HepG2 (cell line): ENCODE measurements at regions not wholly inside any gene's neighbourhood (a gene's known extent, or its start where the extent isn't known, plus 50 kb on each side); places are given as distances from the start of the nearest gene placed in this dataset.

Experiments used
- ATAC-seq: fragments of 200-7000 bp; cut with Tn5 transposase; 3 replicates; pipeline ENCODE4 v1.9.1; 2020; ENCODE audit warnings: mild to moderate bottlenecking, moderate library complexity
- BruUV-seq: library from RNA; stranded (reverse); fragments of 400-500 nt; replicated peaks from 2 replicates; lab custom pipeline; 2021; lab: Mats Ljungman, UMichigan
- CTCF ChIA-PET: fragments of 300-600 bp; formaldehyde crosslinking; extraction: SDS; loops from one replicate; lab custom pipeline; 2021; ENCODE audit warnings: low total read pairs, inconsistent platforms, low intra/inter-chr PET ratio; lab: Yijun Ruan, JAX
- POLR2A ChIA-PET: fragments of 350-600 bp; sonication (Branson Sonifier 250); formaldehyde crosslinking; loops from one replicate; lab custom pipeline; 2020; ENCODE audit warnings: antibody characterized with exemption, inconsistent platforms; lab: Yijun Ruan, JAX
- DNase-seq: peaks from one replicate; pipeline ENCODE4 v3.0.0-alpha.2; 2015; ENCODE audit warnings: low spot score
- FAIRE-seq: peaks from 3 replicates; lab custom pipeline; 2011; peaks lifted over from hg19 to GRCh38; lab: Jason Lieb, UNC
- H2AFZ ChIP-seq: one replicate; pipeline ENCODE4 v1.6.1; 2011; ENCODE audit warnings: low read length, inconsistent platforms
- H3K27ac ChIP-seq: fragments of 300-600 bp; 3 replicates; pipeline ENCODE4 v1.8.0; 2011; ENCODE audit warnings: mixed run types, mild to moderate bottlenecking, mixed read lengths, low read length, inconsistent platforms; ENCODE audit not compliant: insufficient read depth; ENCODE audit errors: extremely low read length
- H3K27me3 ChIP-seq, 2 experiments: fragments of 200-600 bp in 1 of 2; 2 replicates in 1 of 2; 3 replicates in 1 of 2; pipeline versions ENCODE4 v1.6.0 to v1.8.0; 2011; ENCODE audit warnings: low read length in 2 of 2, mild to moderate bottlenecking in 2 of 2, moderate library complexity in 2 of 2, inconsistent platforms in 1 of 2; ENCODE audit not compliant: insufficient read depth in 2 of 2, control insufficient read depth in 1 of 2
- H3K36me3 ChIP-seq, 2 experiments: fragments of 200-600 bp in 1 of 2; replicated peaks in 1 of 2; 2 replicates in 1 of 2; 3 replicates in 1 of 2; pipeline versions ENCODE4 v1.5.1 to v1.8.0; 2011; ENCODE audit warnings: low read length in 2 of 2, inconsistent platforms in 1 of 2; ENCODE audit not compliant: insufficient read depth in 2 of 2, control insufficient read depth in 1 of 2
- H3K4me1 ChIP-seq: 2 replicates; pipeline ENCODE4 v1.5.1; 2012; ENCODE audit warnings: low read length, inconsistent platforms; ENCODE audit not compliant: insufficient read depth
- H3K4me2 ChIP-seq: 2 replicates; pipeline ENCODE4 v1.6.0; 2011; ENCODE audit warnings: low read depth, low read length, inconsistent platforms
- H3K4me3 ChIP-seq, 3 experiments: fragments of 200-600 bp in 1 of 3; sonication (generic), shearing (Covaris generic) in 1 of 3; replicated peaks in 1 of 3; 2 replicates each; pipeline ENCODE4 v1.5.1; 2011 to 2016; ENCODE audit warnings: low read length in 3 of 3, inconsistent platforms in 2 of 3, low read depth in 2 of 3, mild to moderate bottlenecking in 2 of 3, control low read depth in 1 of 3, mixed read lengths in 1 of 3; ENCODE audit not compliant: insufficient read depth in 1 of 3
- H3K79me2 ChIP-seq: one replicate; pipeline ENCODE4 v1.6.1; 2011; ENCODE audit warnings: low read length, inconsistent platforms; ENCODE audit not compliant: insufficient read depth
- H3K9ac ChIP-seq: 2 replicates; pipeline ENCODE4 v1.6.0; 2011; ENCODE audit warnings: mild to moderate bottlenecking, low read depth, low read length, inconsistent platforms; ENCODE audit not compliant: insufficient read depth
- H3K9me3 ChIP-seq: 2 replicates; pipeline ENCODE4 v1.5.1; 2012; ENCODE audit warnings: mild to moderate bottlenecking, low read length
- H4K20me1 ChIP-seq: 2 replicates; pipeline ENCODE4 v1.6.0; 2011; ENCODE audit warnings: inconsistent platforms, mild to moderate bottlenecking, low read length, moderate library complexity; ENCODE audit not compliant: insufficient read depth
- ATF1 ChIP-seq: IDR thresholded peaks from 2 replicates; pipeline ENCODE4 v1.6.1; 2016; ENCODE audit warnings: mild to moderate bottlenecking, control low read depth
- CBX5 ChIP-seq: sonication (generic); formaldehyde crosslinking; IDR thresholded peaks from 2 replicates; pipeline ENCODE4 v1.4.0; 2020; ENCODE audit warnings: missing genetic modification reagents, borderline replicate concordance
- CEBPB ChIP-seq: IDR thresholded peaks from 2 replicates; pipeline ENCODE4 v1.6.1; 2011; ENCODE audit warnings: low read depth, low read length, improper control_type of control experiment, borderline replicate concordance
- CHD4 ChIP-seq: fragments of 200-600 bp; sonication (generic); IDR thresholded peaks from 2 replicates; pipeline ENCODE4 v1.7.0; 2017; ENCODE audit warnings: mild to moderate bottlenecking, low read length, borderline replicate concordance
- NBN ChIP-seq: fragments of 450-650 bp; conservative IDR thresholded peaks from 2 replicates; pipeline ENCODE4 v1.6.1; 2017
- NONO ChIP-seq, 2 experiments: fragments of 450-650 bp in 1 of 2; sonication (generic) in 1 of 2; formaldehyde crosslinking in 1 of 2; IDR thresholded peaks in 1 of 2; conservative IDR thresholded peaks in 1 of 2; 2 replicates each; pipeline versions ENCODE4 v1.6.1 to v1.8.0; 2017 to 2022; ENCODE audit warnings: mild to moderate bottlenecking in 1 of 2, missing genetic modification reagents in 1 of 2, moderate library complexity in 1 of 2
- RFX3 ChIP-seq: IDR thresholded peaks from 2 replicates; pipeline ENCODE4 v1.6.1; 2016; ENCODE audit warnings: missing biosample characterization, missing genetic modification reagents
- ZNF234 ChIP-seq: sonication (generic); formaldehyde crosslinking; conservative IDR thresholded peaks from 2 replicates; pipeline ENCODE4 v1.5.1; 2020; ENCODE audit warnings: mild to moderate bottlenecking, missing genetic modification reagents
- ZNF256 ChIP-seq: sonication (generic); formaldehyde crosslinking; conservative IDR thresholded peaks from 2 replicates; pipeline ENCODE4 v1.4.0; 2020; ENCODE audit warnings: missing genetic modification reagents
- ZNF563 ChIP-seq: sonication (generic); formaldehyde crosslinking; IDR thresholded peaks from 2 replicates; pipeline ENCODE4 v1.8.0; 2022; ENCODE audit warnings: mild to moderate bottlenecking, moderate library complexity, missing genetic modification reagents
- WGBS: methylation state at CpG from one replicate; pipeline ENCODE4 v1.1.6; 2017; ENCODE audit warnings: low lambda C conversion rate; 5-methylcytosine and 5-hydroxymethylcytosine counted together
- in situ Hi-C: cut with HindIII; loops from 2 replicates; pipeline ENCODE4 v1.10.0; 2017; ENCODE audit warnings: low pct_unique_long_range_greater_than_20kb; ENCODE audit not compliant: extremely low pct_ligation_motif_present
- intact Hi-C: fragments of 100-400 bp; cut with micrococcal nuclease; formaldehyde crosslinking; loops from one replicate; pipeline ENCODE4 v1.10.0; 2022; ENCODE audit not compliant: unreplicated experiment

DNA sequence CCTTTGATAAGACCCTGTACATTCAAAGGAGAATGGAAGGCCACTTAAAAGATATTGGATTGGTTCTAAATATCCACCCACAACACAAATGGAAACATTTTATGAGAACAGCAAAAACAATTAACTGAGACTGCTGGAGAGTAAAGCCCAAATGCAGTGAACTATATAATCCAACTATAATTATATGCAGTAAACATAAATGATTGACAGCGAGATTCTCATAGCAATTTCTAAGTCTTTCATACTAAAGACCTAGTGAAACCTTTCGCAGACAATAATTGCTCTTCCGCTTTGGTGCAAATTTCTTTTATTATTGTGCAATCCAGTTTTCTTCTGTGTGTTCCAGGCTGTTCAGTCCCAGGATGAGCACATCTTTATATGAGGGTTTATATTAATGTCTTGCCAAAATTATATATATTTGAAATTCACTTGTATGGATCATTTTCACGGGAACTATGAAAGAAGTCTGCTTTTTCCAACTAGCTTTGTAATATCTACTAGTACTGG is 190.9 kb downstream of the ST6GAL2 start:
- FAIRE-seq (no peak), ATAC-seq (no peak), DNase-seq (no peak)
- 39% methylated on average over 4 of the region's 4 CpGs for WGBS
- intact Hi-C loops = no loop called here
- Histone ChIP-seq H3K4me2 (no peak overlapping the region), H3K27ac (no peak overlapping the region), H3K27me3 (no peaks in the 10 kb centered on the region), H3K4me3 (no peak overlapping the region), H3K4me1 (no peaks in the 10 kb centered on the region), H3K36me3 (no peaks in the 10 kb centered on the region), H4K20me1 (no peaks in the 10 kb centered on the region), H2AFZ (no peak overlapping the region), H3K9me3 (no peaks in the 10 kb centered on the region), H3K9ac (no peak overlapping the region), H3K79me2 (no peaks in the 10 kb centered on the region)
- peak; percentile 74 for TF ChIP-seq CEBPB
- TF ChIP-seq ZNF563 (CRISPR knock-in tag) = no peak
- ChIA-PET POLR2A (no interaction called here), CTCF (no interaction called here)
- BruUV-seq = no TSS peak
- in situ Hi-C loops = no loop called here

GRCh38 chr2:106695919-106696318 is 190.0 kb downstream of the ST6GAL2 start:
- in situ Hi-C loops = no loop called here
- BruUV-seq = no TSS peak
- CTCF ChIA-PET = no interaction called here

More at GRCh38 chr2:106695919-106696318, 190.0 kb downstream of the ST6GAL2 start:
- Histone ChIP-seq H3K79me2 (no peaks in the 10 kb centered on the region), H3K36me3 (no peaks in the 10 kb centered on the region), H3K27ac (no peak overlapping the region), H3K9me3 (no peaks in the 10 kb centered on the region), H3K4me3 (no peak overlapping the region), H2AFZ (no peak overlapping the region), H3K27me3 (no peaks in the 10 kb centered on the region), H3K9ac (no peak overlapping the region), H3K4me2 (no peak overlapping the region), H3K4me1 (no peaks in the 10 kb centered on the region), H4K20me1 (no peaks in the 10 kb centered on the region)
- intact Hi-C loops = no loop called here
- POLR2A ChIA-PET = no interaction called here
- WGBS = 2% methylated on average over 5 of the region's 5 CpGs
- DNase-seq (no peak), ATAC-seq (no peak), FAIRE-seq (no peak)
- TF ChIP-seq ZNF256 (no peak), CHD4 (no peak), RFX3 (CRISPR knock-in tag) (no peak), NONO (IDR thresholded peaks at IDR 0.05) (no peak), NONO (CRISPR knock-in tag; conservative IDR thresholded peaks at IDR 0.05) (no peak), ATF1 (CRISPR knock-in tag) (no peak), NBN (no peak), ZNF234 (CRISPR knock-in tag) (no peak), CBX5 (CRISPR knock-in tag) (no peak)
